Urinary bladder (tissue), 3 donors: ENCODE measurements at regions not wholly inside any gene's neighbourhood (a gene's known extent, or its start where the extent isn't known, plus 50 kb on each side); places are given as distances from the start of the nearest gene placed in this dataset.
"Not testable (repeated sequence)": the region's sequence is repeated elsewhere in the genome, so short reads cannot be mapped to it uniquely, and the experiment has no call there.

ENCODE experiments used
- DNase-seq: peaks from one replicate; pipeline ENCODE4 v3.0.0-alpha.2; 2015; ENCODE audit errors: extremely low spot score
- H3K27ac ChIP-seq: one replicate; pipeline ENCODE4 v1.5.1; 2013; ENCODE audit warnings: low read depth, mild to moderate bottlenecking, moderate library complexity
- H3K36me3 ChIP-seq: one replicate; pipeline ENCODE4 v1.6.1; 2013; ENCODE audit warnings: mild to moderate bottlenecking, moderate library complexity; ENCODE audit not compliant: insufficient read depth
- H3K4me1 ChIP-seq: one replicate; pipeline ENCODE4 v1.6.1; 2013; ENCODE audit warnings: mild to moderate bottlenecking, moderate library complexity; ENCODE audit not compliant: insufficient read depth
- H3K4me3 ChIP-seq: one replicate; pipeline ENCODE4 v1.5.1; 2013; ENCODE audit warnings: low read depth, low read length
- WGBS: extraction: QIAGEN DNeasy Blood & Tissue Kit; methylation state at CpG from one replicate; pipeline ENCODE4 v1.1.7; 2013; 5-methylcytosine and 5-hydroxymethylcytosine counted together
- donor health status: healthy with polysubstance abuse.
- donor health status: healthy.

DNA sequence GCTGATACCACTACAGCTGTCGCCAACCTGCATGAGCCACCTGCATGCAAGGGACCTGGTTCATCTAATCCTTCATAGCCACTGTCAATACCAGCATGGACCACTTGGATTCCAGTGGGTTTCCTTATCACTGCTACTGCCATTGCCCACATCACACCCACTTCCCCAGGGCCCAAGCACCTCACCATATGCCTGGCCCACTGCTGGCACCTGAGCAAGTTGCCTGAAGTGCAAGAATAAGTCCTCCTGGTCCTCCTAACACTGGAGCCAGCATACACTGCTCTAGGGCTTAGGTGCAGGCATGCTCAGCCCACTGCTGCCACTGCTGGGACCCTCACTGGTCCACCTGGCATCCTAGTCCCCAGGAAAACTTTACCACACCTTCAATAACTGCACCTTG, 1136.8 kb upstream of the ADGRL4 start:
- 0% methylated on average over 1 of the region's 1 CpG for WGBS

DNA sequence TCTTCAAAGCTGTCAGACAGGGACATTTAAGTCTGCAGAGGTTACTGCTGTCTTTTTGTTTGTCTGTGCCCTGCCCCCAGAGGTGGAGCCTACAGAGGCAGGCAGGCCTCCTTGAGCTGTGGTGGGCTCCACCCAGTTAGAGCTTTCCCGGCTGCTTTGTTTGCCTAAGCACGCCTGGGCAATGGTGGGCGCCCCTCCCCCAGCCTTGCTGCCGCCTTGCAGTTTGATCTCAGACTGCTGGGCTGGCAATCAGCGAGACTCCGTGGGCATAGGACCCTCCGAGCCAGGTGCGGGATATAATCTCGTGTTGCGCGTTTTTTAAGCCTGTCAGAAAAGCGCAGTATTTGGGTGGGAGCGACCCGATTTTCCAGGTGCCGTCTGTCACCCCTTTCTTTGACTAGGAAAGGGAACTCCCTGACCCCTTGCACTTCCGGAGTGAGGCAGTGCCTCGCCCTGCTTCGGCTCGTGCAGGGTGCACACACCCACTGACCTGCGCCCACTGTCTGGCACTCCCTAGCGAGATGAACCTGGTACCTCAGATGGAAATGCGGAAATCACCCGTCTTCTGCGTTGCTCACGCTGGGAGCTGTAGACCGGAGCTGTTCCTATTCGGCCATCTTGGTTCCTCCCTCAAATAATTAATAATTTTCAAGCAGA, 1131.5 kb upstream of the ADGRL4 start:
- WGBS: 90% methylated on average over 27 of the region's 27 CpGs
- not testable (repeated sequence) for H3K36me3 ChIP-seq, H3K4me1 ChIP-seq, DNase-seq, H3K4me3 ChIP-seq, H3K27ac ChIP-seq

More for the DNA sequence above, 1136.8 kb upstream of the ADGRL4 start:
- H3K4me1 ChIP-seq: no peaks in the 10 kb centered on the region
- no peak for DNase-seq
- no peak overlapping the region for H3K4me3 ChIP-seq
- H3K36me3 ChIP-seq: no peaks in the 10 kb centered on the region
- no peak overlapping the region for H3K27ac ChIP-seq

GRCh38 chr1:80113168-80114038, 1106.9 kb upstream of the ADGRL4 start:
- Histone ChIP-seq H3K36me3 (no peaks in the 10 kb centered on the region), H3K4me1 (no peaks in the 10 kb centered on the region), H3K4me3 (no peak overlapping the region), H3K27ac (no peak overlapping the region)
- DNase-seq: no peak
- WGBS: 70% methylated on average over 3 of the region's 3 CpGs

GRCh38 chr1:80101159-80101558, 1094.6 kb upstream of the ADGRL4 start:
- 67% methylated on average over 2 of the region's 2 CpGs for WGBS
- H3K36me3 ChIP-seq: no peaks in the 10 kb centered on the region
- no peaks in the 10 kb centered on the region for H3K4me1 ChIP-seq
- no peak overlapping the region for H3K27ac ChIP-seq
- H3K4me3 ChIP-seq: no peak overlapping the region
- no peak for DNase-seq

- WGBS: 84% methylated on average over 1 of the region's 1 CpG
- DNase-seq: no peak
- no peaks in the 10 kb centered on the region for H3K4me1 ChIP-seq
- H3K4me3 ChIP-seq: no peak overlapping the region
- H3K27ac ChIP-seq: no peak overlapping the region
- no peaks in the 10 kb centered on the region for H3K36me3 ChIP-seq
These were observed 1093.2 kb upstream of the ADGRL4 start for GRCh38 chr1:80099713-80100112.

DNA sequence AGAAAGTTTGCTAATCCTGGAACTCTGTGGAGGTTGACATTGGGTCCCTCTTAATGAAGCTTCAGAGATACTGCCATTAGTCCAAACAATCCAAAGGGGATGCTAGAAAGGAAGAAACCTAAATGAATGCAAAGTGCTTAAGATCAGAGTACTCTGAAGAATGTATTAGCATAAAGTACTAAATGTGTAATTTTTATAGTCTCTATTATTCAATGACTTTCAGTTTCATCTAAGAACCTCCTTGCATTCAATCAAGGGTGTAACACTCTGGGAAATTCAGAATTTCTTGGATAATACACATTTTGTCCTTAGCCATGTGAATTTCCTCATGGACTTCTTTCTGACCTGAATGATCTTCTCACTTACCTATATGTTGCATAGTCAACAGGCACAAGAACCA, 1078.5 kb upstream of the ADGRL4 start:
- no peaks in the 10 kb centered on the region for H3K36me3 ChIP-seq
- no peak overlapping the region for H3K27ac ChIP-seq
- no peaks in the 10 kb centered on the region for H3K4me1 ChIP-seq
- DNase-seq: no peak
- no peak overlapping the region for H3K4me3 ChIP-seq

DNA sequence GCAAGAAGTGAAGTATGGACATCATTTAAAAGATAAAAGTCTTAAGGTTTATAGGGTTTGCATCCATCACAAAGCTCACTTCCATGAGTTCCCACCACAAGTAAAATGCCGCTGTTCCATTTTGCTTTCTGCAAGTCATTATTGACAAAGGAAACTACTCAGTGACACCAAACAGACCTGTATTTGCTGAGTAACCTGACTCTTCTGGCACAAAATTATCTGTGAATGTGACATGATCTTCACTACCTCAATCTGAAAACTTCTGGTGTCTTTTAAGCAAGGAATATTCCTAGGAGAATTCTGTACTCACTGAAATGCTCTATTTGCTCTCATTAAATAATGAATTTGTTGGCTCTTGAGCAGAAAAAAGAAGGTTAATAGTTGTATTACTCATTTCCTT, 1077.4 kb upstream of the ADGRL4 start:
- no peak for DNase-seq
- Histone ChIP-seq H3K4me1 (no peaks in the 10 kb centered on the region), H3K27ac (no peak overlapping the region), H3K4me3 (no peak overlapping the region), H3K36me3 (no peaks in the 10 kb centered on the region)
- 94% methylated on average over 1 of the region's 1 CpG for WGBS

GRCh38 chr1:80076469-80076868, 1069.9 kb upstream of the ADGRL4 start:
- no peaks in the 10 kb centered on the region for H3K36me3 ChIP-seq
- no peak for DNase-seq
- no peak overlapping the region for H3K4me3 ChIP-seq
- no peaks in the 10 kb centered on the region for H3K4me1 ChIP-seq
- no peak overlapping the region for H3K27ac ChIP-seq

DNA sequence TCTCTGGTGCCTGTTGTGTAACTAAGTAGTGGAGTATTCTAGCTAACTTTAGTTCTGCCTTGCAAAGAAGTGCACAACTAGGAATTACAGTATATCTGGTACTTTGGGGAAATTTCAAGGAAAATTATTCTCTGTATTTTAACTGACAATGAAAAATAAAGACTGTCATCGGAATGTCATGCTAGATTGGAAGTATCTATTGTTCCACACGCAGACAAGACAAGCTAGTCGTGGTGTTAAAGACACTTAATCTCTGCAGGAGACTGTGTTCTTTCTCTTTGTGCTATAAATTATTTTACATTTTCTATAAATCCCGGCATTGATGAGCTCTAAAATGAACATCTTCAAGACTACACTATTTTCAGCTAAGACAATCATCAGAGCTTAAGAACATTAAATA, 1068.8 kb upstream of the ADGRL4 start:
- Histone ChIP-seq H3K36me3 (no peaks in the 10 kb centered on the region), H3K4me1 (no peaks in the 10 kb centered on the region), H3K4me3 (no peak overlapping the region), H3K27ac (no peak overlapping the region)
- DNase-seq: no peak
- WGBS: 78% methylated on average over 4 of the region's 4 CpGs

DNA sequence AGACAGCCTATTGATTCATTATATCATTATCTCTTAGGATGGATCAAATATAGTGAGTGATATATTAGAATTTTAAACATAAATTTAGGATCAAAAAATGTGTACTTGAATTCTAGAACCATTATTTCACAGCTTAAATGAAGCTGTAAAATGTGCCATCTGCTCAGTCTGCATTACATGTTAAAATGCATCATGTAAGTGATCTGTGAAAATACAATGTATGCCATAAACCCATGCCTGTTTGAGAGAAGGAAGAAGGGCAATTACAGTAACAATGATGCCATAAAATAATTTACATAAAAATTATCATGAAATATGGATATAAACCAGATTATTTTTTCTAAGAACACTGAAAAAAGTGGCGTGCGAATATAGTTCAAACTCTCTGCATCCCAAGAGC, 1066.0 kb upstream of the ADGRL4 start:
- H3K4me1 ChIP-seq: no peaks in the 10 kb centered on the region
- H3K36me3 ChIP-seq: no peaks in the 10 kb centered on the region
- WGBS: 94% methylated on average over 2 of the region's 2 CpGs
- H3K4me3 ChIP-seq: no peak overlapping the region
- no peak for DNase-seq
- H3K27ac ChIP-seq: no peak overlapping the region

- Histone ChIP-seq H3K4me3 (no peak overlapping the region), H3K4me1 (no peaks in the 10 kb centered on the region), H3K36me3 (no peaks in the 10 kb centered on the region), H3K27ac (no peak overlapping the region)
- no peak for DNase-seq
- 33% methylated on average over 2 of the region's 2 CpGs for WGBS
These were observed 1059.5 kb upstream of the ADGRL4 start for GRCh38 chr1:80066060-80066459.

DNA sequence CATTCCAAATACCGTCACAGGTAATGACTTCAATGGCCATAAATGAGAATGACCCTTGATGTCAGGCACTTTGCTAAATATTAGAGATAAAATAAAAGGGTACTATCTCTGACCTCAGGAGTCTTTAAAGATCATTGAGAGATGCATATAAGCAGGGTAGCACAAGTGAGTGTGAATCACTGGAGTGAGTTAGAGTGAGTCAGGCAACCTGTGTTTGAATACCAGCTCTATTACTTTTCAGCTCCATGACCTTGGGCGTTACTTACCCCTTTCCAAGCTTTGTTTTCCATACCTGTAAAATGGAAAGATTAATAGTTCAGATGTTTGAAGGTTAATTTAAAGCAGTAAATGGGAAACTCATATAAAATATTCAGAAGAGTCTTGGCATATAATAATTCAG, 1058.0 kb upstream of the ADGRL4 start:
- Histone ChIP-seq H3K27ac (no peak overlapping the region), H3K4me3 (no peak overlapping the region), H3K4me1 (no peaks in the 10 kb centered on the region), H3K36me3 (no peaks in the 10 kb centered on the region)
- 83% methylated on average over 2 of the region's 2 CpGs for WGBS
- DNase-seq: no peak

DNA sequence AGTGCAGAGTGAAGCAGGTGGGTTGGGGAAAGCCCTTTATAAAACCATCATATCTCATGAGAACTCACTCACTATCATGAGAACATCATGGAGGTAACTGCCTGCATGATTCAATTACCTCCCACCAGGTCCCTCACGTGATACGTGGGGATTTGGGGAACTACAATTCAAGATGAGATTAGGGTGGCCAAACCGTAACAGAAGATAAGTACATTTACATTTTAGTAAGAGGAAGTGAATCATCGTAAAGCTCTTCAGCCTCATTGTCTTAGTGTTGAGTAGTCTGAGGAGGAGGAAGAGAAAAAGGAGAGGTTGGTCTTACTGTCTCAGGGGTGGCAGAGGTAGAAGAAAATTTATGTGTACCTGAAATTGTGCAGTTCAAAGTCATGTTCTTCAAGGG, 1053.4 kb upstream of the ADGRL4 start:
- Histone ChIP-seq H3K4me1 (no peaks in the 10 kb centered on the region), H3K27ac (no peak overlapping the region), H3K36me3 (no peaks in the 10 kb centered on the region), H3K4me3 (no peak overlapping the region)
- 73% methylated on average over 4 of the region's 4 CpGs for WGBS
- DNase-seq: no peak

DNA sequence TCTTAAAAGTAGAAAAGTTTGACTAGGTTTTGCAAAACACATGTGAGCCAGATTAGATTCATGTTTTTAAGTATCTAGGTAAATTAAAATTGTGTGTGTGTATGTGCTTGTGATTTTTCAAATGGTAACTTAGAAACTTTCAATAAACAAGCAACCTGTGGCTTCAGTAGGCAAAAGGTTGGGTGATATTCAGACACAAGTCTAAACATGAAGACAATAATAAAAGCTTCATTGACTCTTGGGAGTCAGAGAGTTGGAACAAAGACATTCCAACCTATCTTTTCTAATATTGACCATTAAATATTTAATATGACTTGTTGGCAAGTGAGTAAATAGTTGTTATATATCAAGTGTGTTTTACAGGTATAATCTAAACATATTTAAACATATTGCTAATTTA, 1049.6 kb upstream of the ADGRL4 start:
- no peaks in the 10 kb centered on the region for H3K4me1 ChIP-seq
- no peaks in the 10 kb centered on the region for H3K36me3 ChIP-seq
- H3K4me3 ChIP-seq: no peak overlapping the region
- no peak overlapping the region for H3K27ac ChIP-seq
- DNase-seq: no peak
